SIG-M5 treated with dmso at 0.1 percent for 504 hours (cell line): ENCODE measurements at regions not wholly inside any gene's neighbourhood (a gene's known extent, or its start where the extent isn't known, plus 50 kb on each side); places are given as distances from the start of the nearest gene placed in this dataset.
"Not testable (repeated sequence)": the region's sequence is repeated elsewhere in the genome, so short reads cannot be mapped to it uniquely, and the experiment has no call there.

Experiments
- DNase-seq: peaks from one replicate; lab custom pipeline; 2025; ENCODE audit not compliant: unreplicated experiment; lab: John Stamatoyannopoulos, UW

DNA sequence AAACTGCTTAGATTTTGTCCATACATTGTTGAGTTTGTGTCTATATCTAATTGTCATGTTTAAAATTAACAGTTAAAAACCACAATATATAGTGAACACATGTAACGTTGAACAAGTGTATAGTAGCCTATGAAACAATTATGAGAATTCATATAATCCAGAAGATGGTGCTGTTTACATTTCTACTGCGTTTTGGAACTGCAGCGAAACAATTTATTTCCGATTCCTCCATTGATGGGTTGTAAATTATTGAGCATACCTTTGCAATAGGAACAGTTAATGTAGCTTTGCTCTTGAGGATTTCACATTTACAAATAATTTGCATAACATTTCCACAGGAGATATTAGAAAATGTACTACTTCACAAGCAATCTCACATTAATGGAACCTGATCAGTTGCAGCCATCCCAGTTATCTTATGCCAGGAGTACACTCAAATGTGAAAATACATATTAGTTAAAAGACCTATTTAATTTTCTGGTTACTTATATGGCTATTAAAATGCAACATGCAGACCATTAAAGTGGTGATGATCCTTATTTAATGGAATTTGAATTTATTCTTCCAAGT, 411.8 kb downstream of the CDH10 start:
- no peak for DNase-seq

DNA sequence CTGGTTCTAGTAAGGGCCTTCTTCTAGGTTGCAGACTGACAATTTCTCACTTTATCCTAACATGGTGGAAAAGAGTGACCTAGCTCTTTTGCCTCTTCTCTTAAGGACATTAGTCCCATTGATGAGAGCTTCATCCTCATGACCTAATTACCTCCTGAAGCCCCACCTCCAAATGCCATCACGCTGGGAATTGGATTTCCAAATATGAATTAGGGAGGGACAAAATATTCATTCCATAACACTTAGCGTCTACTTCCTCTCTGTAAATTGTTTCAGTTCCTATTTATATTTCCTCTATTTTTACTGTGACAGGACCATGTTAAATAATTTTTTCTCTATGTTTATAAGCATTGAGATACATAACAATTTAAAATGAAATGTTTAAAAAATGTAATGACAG, 408.8 kb downstream of the CDH10 start:
- peak; percentile 59 for DNase-seq

DNA sequence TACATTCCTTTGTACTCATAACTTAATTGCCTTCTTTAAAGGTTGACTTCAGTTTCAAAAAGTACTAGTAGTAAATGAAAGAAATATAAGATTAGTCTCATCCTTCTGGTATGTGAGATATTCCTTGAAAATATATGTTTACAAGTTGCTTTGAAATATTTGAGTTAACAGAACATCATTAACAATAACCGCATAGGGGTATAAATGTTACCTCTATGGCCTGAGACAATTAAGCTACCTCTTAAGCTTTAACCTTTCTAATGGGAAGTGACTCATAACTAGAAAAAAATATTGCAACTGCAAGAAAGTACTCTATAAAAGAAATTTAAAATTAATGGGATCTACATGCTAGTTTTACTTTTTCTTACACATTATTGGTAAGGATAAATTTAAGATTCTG, 399.0 kb downstream of the CDH10 start:
- DNase-seq, result no peak

DNA sequence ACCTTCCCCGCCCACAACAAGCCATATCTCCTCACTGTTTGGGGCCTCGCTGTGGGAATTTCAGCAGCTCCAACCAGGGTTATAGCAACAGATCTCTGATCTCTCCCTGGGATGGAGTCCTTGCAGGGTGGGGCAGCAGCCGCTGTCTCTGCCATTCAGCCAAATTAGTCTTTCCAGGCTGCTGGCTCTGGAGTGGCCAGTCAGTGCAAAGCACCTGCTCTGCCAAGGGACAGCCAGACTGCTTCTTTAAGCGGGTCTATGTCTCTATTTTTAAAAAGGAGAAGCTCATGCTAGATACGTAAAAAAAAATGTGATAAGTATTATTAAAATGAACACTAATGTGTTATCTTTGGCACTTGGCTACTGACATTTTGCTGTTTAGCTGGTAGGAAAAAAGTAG, 380.2 kb downstream of the CDH10 start:
- DNase-seq, result no peak

DNA sequence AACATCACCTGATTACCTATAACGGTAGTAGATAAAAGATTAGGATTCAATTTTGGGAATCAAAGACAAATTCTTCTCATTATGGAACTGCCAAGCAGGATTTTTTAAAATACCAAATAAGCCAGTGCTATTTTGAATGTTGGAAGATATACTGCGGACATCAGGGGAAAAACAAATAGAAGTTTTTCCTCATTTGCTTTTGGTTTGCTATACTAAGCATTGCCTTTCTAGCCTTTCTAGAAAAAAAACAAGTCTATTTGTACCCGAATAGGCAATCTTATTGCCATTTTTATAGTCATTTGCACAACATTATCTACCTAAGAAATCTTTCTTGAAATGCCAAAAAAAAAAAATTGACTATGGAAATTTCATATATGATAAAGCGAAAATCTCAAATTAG, 379.5 kb downstream of the CDH10 start:
- DNase-seq, result no peak

DNA sequence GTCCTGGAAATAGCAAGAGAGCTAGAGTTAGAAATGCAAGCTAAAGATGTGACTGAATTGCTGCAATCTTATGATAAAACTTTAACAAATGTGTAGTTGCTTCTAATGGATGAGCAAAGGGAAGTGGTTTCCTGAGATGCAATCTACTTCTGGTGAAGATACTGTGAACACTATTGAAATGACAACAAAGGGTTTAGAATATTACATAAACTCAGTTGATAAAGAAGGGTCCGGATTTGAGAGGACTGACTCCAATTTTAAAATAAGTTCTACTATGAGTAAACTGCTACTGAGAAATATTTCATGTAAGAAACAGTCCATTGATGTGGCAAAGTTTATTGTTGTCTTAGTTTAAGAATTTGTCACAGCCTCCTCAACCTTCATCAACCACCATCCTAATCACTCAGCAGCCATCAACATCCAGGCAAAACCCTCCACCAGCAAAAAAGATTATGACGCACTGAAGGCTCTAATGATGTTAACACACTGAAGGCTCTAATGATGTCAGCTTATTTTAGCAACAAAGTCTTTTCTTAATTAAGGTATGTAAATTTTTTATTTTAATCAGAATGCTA, 376.2 kb downstream of the CDH10 start:
- DNase-seq, result no peak

DNA sequence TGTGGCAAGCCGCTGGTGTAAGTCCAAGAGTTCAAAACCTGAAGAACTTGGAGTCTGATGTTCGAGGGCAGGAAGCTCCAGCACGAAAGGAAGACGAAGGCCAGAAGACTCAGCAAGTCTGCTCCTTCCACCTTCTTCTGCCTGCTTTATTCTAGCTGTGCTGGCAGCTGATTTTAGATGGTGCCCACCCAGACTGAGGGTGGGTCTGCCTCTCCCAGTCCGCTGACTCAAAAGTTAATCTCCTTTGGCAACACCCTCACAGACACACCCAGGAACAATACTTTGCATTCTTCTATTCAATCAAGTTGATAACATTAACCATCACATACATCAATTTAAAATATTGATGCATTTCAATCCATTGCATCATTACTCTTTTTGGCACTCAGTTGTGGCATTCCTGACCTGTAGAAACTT, 373.1 kb downstream of the CDH10 start:
- DNase-seq, result not testable (repeated sequence)

DNA sequence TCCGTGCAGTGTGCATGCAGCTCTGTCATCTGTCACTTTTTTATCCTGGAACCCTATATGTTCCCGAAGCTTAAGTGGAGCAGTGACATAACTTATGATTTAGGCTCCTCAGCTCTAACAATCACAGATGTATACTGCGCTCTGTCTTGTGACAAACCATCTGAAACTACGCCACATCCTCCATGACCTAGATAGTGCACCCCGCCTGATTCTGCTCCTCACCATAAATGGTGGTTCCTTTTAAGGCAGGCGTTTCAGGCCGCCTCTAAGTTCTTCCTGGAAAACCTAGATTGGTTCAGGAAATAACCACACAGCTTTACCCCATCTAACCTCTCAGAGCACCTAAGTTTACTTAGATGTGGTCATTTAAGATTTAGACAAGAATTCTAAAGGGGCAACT, 372.0 kb downstream of the CDH10 start:
- DNase-seq, result no peak

DNA sequence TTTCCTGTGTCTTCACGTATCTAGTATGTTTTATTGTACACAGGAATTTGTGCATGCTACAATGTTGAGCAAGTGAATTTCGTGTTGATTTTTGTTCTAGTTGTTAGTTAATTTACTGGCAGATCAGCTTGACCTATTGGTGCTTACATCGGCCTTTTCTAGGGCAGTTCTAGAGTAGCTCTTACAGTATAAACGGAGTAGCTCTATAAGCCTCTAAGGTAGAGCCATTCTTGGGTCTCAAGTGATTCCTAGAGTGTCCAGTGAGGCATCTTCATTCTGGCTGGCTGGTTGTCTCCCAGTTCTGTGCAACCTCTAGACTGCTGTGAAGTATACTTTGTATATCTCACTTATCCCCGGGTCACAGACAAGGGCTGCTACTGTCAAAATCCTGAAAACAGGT, 364.6 kb downstream of the CDH10 start:
- no peak for DNase-seq

DNA sequence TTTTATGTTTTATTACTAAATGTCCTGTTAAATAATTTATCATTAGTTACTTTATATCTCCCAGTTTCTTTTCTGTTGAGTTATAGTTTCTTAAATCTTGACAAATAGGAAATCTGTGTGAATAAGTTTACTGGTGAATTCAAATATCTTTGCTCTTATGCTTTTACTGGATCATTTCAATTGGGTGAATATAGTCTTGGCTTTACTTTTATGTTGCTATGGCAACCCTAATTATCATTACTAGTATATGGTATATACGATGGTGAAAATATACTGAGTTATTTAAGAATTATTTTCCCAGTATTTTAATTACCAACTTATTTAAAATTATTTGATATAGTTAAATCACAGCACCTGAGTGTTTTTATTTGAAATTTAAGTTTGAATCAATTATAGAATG, 363.0 kb downstream of the CDH10 start:
- DNase-seq, result no peak

DNA sequence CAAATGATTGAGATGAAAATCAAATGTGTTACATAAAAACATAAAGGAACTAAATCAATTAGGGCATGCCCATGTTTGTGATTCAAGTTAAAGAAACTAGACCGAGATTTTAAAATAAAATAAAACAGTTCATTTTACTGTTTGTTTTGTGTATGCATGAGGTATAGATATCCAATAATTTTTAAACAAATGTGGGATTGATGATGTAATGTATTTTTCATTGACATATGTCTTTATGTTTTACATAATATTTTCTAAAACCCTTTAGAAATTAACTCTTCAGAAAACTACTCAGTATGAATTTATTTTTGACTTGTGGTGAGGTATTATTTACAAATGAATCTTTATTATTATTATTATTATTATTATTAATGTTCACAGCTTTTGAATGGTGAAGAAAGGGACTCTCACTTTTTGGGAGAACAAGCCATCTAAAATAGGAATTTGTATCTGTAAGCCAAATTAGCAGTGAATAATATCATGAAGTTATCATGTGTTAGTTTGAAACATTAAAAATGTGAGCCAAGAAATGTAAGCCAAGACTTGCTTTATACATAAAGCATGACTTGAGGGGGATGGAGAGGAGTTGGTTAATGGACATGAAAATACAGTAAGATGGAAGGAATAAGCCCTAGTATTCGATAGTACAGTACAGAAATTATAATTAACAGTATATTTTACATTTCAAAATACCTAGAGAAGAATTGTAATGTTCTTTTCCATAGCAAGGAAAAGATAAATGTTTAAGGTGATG, 355.0 kb downstream of the CDH10 start:
- DNase-seq, result no peak

DNA sequence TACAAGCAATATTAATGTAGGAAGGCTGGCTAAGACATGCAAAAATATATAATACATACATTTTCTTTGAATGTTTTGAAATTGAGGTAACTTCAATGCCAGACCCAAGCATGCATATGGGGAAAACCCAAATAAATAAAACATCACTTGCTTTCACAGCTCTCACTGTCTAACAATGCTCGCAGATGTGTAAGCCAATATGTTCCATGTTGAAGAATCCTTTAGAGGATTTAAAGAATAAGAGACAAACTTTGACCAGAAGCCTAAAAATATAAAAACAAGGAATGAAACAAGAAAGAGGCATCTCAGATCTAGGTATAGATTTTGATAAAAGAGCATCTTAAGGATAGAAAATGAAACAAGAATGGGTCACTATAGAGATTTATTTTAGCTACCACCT, 354.2 kb downstream of the CDH10 start:
- no peak for DNase-seq

DNA sequence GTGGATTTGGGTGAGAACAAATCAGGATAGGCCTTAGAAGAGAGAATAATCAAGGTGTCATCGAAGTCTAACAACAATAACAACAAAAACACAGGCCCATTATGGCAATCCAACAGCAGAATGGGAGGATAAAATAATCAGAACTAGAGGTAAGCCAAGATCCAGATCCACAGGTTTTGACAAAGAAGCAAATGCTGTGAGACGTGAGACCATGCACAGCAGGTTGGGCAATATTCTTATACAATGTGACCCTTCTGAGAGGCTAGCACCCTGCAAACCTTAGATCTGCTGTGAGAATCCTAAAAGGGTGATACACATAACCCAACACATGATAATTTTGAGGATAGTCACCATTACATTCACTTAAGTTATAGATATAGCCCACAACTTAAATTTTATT, 352.9 kb downstream of the CDH10 start:
- DNase-seq, result no peak

DNA sequence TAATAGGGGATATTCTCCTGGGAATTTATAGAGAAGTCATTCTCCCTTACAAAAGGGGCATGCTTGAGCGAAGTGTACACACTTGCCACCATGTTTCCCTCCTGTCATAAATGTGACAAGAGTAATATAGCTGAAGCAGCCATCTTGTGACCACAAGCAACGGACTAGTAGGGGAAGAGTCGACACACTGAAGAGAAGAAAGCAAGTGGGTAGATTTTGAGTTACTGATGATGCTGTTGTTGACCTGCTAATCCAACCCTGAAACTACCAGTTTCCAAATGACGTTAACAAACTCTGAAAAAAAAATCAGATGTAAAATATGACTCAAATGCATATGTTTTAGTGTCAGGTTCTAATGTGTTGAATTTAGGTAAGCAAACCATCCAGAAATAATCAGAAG, 350.4 kb downstream of the CDH10 start:
- DNase-seq, result no peak

DNA sequence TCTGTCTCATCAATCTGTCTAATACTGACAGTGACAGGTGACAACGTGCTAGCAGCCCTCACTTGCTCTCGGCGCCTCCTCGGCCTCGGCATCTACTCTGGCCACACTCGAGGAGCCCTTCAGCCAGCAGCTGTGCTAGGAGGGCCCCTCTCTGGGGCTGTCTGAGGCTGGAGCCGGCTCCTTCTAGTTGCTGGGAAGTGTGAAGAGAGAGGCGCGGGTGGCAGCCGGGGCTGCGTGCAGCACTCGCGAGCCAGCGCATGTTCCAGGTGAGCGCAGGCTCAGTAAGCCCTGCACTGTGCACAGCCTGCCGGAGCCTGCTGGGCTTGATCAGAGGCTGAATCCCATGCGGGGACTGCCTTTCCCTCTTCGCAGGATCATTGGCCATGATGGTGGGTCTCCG, 330.7 kb downstream of the CDH10 start:
- no peak for DNase-seq

DNA sequence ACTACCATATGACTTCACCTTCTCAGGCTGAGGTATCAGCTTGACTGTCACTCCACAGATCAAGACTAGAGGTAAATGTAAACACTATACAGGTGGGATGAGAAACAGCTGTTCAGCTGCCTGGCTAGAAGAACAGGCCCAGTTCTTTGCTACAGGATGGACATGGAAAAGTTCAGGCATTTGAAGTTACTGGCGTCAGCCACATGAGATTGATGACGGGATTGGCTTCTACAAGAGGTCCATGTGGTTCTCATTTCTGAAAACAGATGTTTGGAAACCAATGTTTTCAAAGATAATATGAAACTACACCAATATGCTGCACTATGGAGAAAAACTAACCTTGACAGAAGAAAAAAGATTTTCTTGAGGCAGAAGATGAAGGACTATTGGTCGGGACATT, 324.1 kb downstream of the CDH10 start:
- no peak for DNase-seq

DNA sequence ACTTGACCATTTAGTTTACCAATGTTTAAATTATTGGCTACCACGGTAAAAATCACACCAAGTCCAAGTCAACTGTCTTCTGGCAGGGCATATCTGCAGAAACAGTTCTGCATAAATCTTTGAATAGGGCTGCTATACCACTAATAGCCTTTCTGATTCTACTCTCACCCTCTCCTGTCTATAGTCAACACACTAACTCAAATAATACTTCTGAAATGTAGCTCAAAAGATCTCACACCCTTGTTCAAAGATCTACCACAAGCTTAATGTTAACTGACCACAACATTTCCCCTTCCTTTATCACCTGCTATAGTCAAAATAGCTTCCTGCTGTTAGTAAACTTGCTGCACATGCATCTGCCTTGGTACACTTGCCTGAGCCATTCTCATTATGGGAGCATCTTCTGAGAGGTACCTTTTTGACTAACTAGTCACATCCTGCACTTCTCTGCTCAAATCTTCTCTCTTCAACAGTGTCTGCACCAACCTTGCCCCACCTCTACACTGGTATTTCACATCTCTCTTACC, 319.4 kb downstream of the CDH10 start:
- DNase-seq, result no peak

DNA sequence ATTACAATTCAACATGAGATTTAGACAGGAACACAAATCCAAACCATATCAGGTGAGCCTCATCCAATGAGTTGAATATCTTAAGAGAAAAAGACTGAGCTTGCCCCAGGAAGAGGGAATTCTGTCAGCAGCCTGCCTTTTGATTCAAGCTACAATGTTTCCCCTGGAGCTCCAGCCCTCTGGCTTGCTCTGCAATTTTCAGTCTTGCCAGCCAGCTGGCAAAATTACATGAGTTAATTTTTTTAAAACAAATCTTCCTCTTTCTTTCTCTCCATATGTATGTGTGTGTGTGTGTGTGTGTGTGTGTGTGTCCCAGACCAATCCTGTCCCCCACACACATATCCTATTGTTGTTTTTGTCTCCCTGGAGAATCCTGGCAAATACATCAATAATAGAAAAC, 313.2 kb downstream of the CDH10 start:
- no peak for DNase-seq

DNA sequence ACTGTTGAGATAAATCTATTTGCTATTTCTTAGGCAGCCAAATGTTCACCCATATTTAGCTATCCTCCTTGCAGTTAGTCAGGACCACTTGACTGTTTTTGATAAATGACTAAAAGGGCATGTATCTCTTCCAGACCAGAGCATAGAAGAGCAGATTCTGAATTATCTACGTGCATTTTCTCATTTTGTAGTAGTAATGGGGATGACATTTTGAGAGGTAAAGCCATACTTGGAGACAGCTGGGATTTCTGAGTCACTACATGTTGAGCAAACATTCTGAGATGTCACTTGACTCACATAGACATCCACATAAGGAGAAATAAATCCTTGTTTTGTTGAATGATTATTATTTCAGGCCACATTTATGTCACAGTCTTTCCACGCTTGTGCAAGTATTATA, 297.6 kb downstream of the CDH10 start:
- DNase-seq, result no peak

DNA sequence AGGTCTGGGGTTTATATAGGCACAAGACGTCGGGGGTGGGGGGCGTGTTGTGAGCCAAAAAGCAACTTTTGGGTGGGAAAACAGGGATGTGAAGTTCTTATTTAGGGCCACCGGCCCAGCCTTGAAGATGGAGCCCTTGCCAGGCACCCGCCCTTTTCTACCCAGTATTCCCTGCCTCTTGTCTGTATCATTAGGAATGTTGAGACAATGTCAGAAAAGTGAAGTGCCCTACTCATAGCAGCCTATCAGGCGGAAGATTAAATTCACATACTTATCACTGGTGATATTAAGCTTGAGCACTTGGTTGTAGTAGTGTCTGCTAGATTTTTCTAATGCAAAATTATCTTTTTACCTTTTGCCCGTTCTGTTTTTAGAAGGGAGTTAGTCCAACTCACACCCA, 293.5 kb downstream of the CDH10 start:
- DNase-seq, result no peak

DNA sequence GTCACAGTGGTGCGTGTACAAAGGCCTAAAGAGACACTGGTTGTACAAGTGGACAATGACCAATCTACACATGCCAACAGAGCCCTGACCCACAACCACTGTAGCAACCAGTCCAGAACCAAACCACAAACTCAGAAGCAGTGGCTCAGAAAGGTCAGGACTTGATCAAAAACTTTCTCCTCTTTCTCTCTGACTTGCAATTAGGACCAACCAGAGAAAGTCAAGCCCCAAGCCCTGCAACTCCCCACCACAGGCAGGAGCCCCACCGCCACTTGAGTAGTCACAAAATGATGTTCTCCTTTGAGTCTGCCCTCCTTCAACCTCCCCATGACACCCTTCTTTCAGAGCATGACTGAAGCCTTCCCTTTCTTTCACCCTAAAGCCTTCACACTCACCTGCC, 291.8 kb downstream of the CDH10 start:
- DNase-seq, result no peak

DNA sequence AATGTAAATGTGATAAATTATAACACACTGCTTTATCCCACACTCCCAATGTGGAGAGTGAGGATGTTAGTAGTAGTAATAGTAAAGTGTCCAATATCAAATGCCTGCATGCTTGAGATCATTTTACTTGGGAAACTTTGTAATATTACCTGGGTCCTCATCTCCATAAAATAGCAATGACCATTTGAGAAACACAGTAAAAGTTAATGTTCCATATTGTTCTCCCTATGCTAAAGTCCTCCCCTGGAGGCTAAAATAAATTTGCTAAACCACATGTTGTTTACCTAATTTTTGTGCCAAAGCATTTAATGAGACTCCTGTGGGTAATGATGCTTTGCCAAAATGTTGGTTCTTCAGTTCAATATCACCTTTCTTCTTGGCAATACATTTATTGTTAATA, 291.2 kb downstream of the CDH10 start:
- no peak for DNase-seq
